ENCODE measurements at regions not wholly inside any gene's neighbourhood (a gene's known extent, or its start where the extent isn't known, plus 50 kb on each side); places are given as distances from the start of the nearest gene placed in this dataset.

DNA sequence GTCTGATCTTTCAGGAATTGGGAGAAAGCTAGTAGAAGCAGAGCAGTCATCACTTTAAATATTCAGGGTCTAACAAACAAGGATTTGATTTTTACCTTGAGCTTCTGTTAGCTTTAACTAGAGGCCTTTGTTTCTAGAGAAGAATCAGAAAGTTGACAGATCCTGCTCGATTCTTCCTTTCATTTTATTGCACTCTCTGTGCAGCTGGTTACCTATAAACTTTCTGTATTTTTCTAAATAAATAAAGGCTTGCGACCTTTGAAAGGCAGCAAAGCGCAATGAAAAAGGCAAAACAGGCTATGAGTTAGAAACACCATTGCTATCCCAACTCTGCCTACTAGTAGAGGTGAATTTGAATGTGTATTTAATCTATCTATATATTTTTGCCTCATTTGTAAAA is 101.4 kb upstream of the NPY2R start:
- DNase-seq = no peak
- ATAC-seq = no peak
- Histone ChIP-seq H3K9me3 (no peaks in the 10 kb centered on the region), H3K27ac (no peak overlapping the region), H3K27me3 (no peaks in the 10 kb centered on the region), H3K36me3 (replicated peaks in 1 of 2; ENCODE audit: insufficient read depth in 1 of 2, low read depth in 2 of 2) (no peaks in the 10 kb centered on the region), H3K4me1 (no peaks in the 10 kb centered on the region), H3K4me3 (no peak overlapping the region)
- 35 to 43% methylated on average over 3 of the region's 3 CpGs for WGBS, 2 donors
- no peak for TF ChIP-seq POLR2A (IDR thresholded peaks at IDR 0.05)
- TF ChIP-seq, protein P1, sequence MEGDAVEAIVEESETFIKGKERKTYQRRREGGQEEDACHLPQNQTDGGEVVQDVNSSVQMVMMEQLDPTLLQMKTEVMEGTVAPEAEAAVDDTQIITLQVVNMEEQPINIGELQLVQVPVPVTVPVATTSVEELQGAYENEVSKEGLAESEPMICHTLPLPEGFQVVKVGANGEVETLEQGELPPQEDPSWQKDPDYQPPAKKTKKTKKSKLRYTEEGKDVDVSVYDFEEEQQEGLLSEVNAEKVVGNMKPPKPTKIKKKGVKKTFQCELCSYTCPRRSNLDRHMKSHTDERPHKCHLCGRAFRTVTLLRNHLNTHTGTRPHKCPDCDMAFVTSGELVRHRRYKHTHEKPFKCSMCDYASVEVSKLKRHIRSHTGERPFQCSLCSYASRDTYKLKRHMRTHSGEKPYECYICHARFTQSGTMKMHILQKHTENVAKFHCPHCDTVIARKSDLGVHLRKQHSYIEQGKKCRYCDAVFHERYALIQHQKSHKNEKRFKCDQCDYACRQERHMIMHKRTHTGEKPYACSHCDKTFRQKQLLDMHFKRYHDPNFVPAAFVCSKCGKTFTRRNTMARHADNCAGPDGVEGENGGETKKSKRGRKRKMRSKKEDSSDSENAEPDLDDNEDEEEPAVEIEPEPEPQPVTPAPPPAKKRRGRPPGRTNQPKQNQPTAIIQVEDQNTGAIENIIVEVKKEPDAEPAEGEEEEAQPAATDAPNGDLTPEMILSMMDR (IDR thresholded peaks at IDR 0.05) = no peak
- intact Hi-C loops (cut with DNase I) = no loop called here

DNA sequence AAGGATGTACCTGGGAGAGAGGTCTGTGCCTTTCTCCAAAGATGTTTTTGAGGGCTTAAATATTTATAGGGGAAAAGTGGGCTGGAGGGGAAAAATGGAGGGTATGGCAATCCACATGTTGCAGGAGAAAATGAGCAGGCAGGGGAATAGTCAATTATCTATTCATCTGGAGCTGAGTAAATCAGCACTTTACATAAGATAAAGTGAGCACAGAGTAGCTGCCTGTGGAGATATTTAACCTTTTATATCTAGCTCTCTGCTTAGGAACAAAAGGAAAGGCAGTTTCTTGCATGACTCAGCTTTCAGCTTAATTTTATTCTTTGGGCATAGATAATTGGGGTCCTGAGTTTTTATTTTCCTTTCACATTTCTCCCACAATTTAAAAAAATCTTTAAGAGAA is 93.6 kb upstream of the NPY2R start:
- H3K27me3 ChIP-seq = no peaks in the 10 kb centered on the region
- TF ChIP-seq, protein P1 (IDR thresholded peaks at IDR 0.05) = no peak
- no peak for TF ChIP-seq POLR2A (IDR thresholded peaks at IDR 0.05)
- ATAC-seq (no peak), DNase-seq (no peak)
- H3K4me3 ChIP-seq = no peak overlapping the region
- intact Hi-C loops (cut with DNase I) = no loop called here
- H3K4me1 ChIP-seq = no peaks in the 10 kb centered on the region
- no peak overlapping the region for H3K27ac ChIP-seq
- no peaks in the 10 kb centered on the region for H3K36me3 ChIP-seq (replicated peaks in 1 of 2; ENCODE audit: insufficient read depth in 1 of 2, low read depth in 2 of 2)
- H3K9me3 ChIP-seq = no peaks in the 10 kb centered on the region

DNA sequence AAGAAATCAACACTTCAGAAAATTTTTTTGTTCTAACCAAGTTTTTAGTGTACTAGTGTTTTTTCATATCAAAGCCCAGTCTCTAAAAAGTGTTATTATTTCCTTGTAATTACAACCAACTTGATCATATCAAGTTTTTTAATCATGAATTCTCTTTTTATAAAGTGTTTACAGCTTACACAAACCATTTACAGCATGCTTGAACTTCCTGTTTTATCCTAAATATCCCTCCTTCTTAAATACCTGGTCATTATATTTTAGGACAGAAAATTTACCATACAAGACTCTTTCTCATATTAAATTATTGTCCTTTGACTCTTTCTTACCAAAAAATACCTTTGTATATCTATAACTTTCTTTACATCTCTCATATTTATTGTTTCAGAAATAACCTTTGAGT is 89.4 kb upstream of the NPY2R start:
- no peak for DNase-seq
- no peaks in the 10 kb centered on the region for H3K9me3 ChIP-seq
- no peak overlapping the region for H3K27ac ChIP-seq
- H3K36me3 ChIP-seq (replicated peaks in 1 of 2; ENCODE audit: insufficient read depth in 1 of 2, low read depth in 2 of 2) = no peaks in the 10 kb centered on the region
- H3K4me1 ChIP-seq = no peaks in the 10 kb centered on the region
- no peaks in the 10 kb centered on the region for H3K27me3 ChIP-seq
- intact Hi-C loops (cut with DNase I) = no loop called here
- no peak for ATAC-seq
- H3K4me3 ChIP-seq = no peak overlapping the region
- TF ChIP-seq, protein P1 (IDR thresholded peaks at IDR 0.05) = no peak
- TF ChIP-seq POLR2A (IDR thresholded peaks at IDR 0.05) = no peak

DNA sequence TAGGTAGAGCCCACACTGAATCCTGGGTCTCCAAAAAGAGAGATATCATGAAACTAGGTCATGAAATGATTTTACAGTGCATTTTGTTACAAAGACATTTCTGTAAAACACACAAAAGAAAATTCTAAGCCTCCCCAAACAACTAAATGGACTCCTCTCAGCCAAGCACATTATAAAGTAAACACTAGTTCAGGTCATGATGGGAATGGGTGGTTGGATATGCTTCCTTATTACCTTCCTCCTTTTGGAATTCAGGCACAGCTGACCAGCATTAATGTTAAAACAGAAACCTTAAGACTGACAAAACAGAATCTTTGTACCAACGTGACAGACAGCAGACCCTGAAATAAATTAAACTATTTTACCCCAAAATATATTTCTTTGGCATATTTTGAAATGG is 87.9 kb upstream of the NPY2R start:
- no peaks in the 10 kb centered on the region for H3K27me3 ChIP-seq
- H3K4me3 ChIP-seq = no peak overlapping the region
- DNase-seq (no peak), ATAC-seq (no peak)
- TF ChIP-seq, protein P1 (IDR thresholded peaks at IDR 0.05) = no peak
- TF ChIP-seq POLR2A (IDR thresholded peaks at IDR 0.05) = no peak
- H3K9me3 ChIP-seq = no peaks in the 10 kb centered on the region
- intact Hi-C loops (cut with DNase I) = no loop called here
- H3K36me3 ChIP-seq (replicated peaks in 1 of 2; ENCODE audit: insufficient read depth in 1 of 2, low read depth in 2 of 2) = no peaks in the 10 kb centered on the region
- H3K4me1 ChIP-seq = no peaks in the 10 kb centered on the region
- 44 to 67% methylated on average over 1 of the region's 1 CpG for WGBS, 2 donors
- H3K27ac ChIP-seq = no peak overlapping the region

DNA sequence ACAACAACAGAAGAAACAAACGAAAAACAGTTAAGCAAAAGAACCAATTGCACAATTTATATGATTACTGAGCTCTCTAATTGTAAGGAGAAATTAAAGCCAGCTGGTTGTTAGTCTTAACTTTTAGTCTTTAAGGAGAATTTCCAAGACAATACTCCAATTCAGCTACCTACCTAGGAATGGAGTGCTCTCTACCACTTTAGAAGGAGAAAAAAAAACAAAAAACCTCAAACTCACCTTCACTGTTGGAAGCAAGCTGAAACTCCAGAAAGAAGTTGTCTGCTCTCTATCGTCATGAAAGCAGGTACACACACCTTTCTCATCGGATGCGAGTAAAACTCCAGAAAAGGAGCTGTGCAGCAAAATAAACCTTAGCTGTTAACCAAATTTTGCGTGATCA is 86.1 kb upstream of the NPY2R start:
- Histone ChIP-seq H3K4me3 (no peak overlapping the region), H3K9me3 (no peaks in the 10 kb centered on the region), H3K27ac (no peak overlapping the region), H3K27me3 (no peaks in the 10 kb centered on the region), H3K4me1 (no peaks in the 10 kb centered on the region), H3K36me3 (replicated peaks in 1 of 2; ENCODE audit: insufficient read depth in 1 of 2, low read depth in 2 of 2) (no peaks in the 10 kb centered on the region)
- intact Hi-C loops (cut with DNase I) = no loop called here
- TF ChIP-seq, protein P1 (IDR thresholded peaks at IDR 0.05) = no peak
- 76 to 78% methylated on average over 5 of the region's 5 CpGs for WGBS, 2 donors
- no peak for DNase-seq
- ATAC-seq = no peak
